ENCODE measurements at regions not wholly inside any gene's neighbourhood (a gene's known extent, or its start where the extent isn't known, plus 50 kb on each side); places are given as distances from the start of the nearest gene placed in this dataset.
A peak's percentile ranks its signal among the peaks of the same experiment; 100 is the strongest.

DNA sequence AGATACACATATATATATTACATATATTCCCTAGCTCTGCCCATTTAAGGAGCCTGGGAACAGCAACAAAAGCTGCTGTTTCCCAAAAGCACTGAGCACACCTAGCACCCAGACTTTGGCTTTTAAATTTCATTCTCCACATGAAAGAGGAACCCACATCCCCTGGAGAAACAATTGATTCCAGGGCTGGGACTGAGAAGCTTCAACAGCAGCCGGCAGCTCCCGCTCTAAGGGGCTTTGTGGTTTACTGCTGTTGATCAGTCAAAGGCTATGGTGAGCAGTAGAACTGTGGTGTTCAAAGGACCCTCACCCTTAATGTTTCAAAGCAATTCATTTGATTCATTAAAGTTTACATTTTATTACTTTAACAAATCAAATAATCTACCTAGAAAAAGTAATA is 83.3 kb upstream of the SLC66A3 start:
- H3K4me3 ChIP-seq (ENCODE audit: low read depth, poor library complexity, severe bottlenecking): no peak overlapping the region
- no peak for DNase-seq (ENCODE audit: low spot score in 2 of 2)
- TF ChIP-seq, protein P1, sequence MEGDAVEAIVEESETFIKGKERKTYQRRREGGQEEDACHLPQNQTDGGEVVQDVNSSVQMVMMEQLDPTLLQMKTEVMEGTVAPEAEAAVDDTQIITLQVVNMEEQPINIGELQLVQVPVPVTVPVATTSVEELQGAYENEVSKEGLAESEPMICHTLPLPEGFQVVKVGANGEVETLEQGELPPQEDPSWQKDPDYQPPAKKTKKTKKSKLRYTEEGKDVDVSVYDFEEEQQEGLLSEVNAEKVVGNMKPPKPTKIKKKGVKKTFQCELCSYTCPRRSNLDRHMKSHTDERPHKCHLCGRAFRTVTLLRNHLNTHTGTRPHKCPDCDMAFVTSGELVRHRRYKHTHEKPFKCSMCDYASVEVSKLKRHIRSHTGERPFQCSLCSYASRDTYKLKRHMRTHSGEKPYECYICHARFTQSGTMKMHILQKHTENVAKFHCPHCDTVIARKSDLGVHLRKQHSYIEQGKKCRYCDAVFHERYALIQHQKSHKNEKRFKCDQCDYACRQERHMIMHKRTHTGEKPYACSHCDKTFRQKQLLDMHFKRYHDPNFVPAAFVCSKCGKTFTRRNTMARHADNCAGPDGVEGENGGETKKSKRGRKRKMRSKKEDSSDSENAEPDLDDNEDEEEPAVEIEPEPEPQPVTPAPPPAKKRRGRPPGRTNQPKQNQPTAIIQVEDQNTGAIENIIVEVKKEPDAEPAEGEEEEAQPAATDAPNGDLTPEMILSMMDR (IDR thresholded peaks at IDR 0.05): no peak
- TF ChIP-seq POLR2A (IDR thresholded peaks at IDR 0.05): no peak
- intact Hi-C loops (cut with DNase I; ENCODE audit: low total_unique reads): no loop called here
- WGBS, 2 donors: 88 to 91% methylated on average over 2 of the region's 2 CpGs

DNA sequence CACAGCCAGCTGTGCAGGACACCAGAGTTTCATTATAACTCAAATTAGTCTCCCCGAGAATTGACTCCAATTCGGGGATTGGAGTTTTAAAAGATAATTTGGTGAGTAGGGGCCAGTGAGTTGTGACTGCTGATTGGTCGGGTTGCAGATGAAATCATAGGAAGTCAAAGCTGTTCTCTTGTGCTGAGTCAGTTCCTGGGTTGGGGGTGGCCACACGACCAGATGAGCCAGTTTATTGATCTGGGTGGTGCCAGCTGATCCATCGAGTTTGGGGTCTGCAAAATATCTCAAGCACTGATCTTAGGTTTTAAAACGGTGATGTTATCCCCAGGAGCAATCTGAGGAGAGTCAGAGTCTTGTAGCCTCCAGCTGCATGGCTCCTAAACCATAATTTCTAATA is 82.7 kb upstream of the SLC66A3 start:
- no peak overlapping the region for H3K4me3 ChIP-seq (ENCODE audit: low read depth, poor library complexity, severe bottlenecking)
- 55 to 73% methylated on average over 6 of the region's 6 CpGs for WGBS, 2 donors
- TF ChIP-seq POLR2A (IDR thresholded peaks at IDR 0.05): no peak
- TF ChIP-seq, protein P1 (IDR thresholded peaks at IDR 0.05): no peak
- intact Hi-C loops (cut with DNase I; ENCODE audit: low total_unique reads): no loop called here
- peak in 1 of 2 donors; percentile 20 for DNase-seq (ENCODE audit: low spot score in 2 of 2)

DNA sequence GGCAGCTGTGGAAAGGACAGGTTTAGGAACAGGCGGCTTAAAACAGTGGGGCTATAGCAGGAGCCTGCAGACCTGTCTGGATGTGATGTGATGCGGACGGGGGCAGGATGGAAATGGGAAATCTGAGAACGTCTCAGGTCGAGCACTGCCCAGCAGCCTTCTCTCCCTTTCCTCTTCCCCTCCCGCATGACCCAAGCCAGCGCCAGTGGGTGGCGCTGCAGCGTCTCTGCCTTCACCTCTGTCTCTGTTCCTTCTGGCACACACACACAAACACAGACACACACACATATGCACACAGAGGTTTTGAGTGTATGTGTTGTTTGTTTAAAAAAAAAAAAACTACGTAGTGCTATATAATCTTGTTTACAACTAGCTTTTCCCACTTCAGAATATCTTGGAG is 82.0 kb upstream of the SLC66A3 start:
- DNase-seq (ENCODE audit: low spot score in 2 of 2): peak; percentile 8 to 37

DNA sequence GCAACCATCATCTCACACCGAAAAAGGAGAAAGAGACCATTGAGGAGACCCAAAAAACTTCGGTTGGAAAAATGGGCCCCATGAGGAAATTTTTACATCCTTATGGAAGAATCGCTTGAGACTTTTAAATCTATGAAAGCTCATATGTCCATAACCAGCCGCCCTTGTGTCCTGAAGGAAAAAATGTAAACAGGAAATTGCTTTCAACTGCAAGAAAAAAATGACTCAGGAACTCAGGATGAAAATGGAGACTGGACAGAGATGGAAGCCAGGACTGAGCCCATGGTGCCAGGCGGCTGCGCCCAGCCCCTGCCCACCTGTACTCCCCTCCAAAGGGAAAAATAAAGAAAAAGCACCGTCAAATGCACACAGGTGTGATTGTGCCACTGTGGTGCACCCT is 81.5 kb upstream of the SLC66A3 start:
- no peak for DNase-seq (ENCODE audit: low spot score in 2 of 2)
- TF ChIP-seq, protein P1 (IDR thresholded peaks at IDR 0.05): no peak
- no peak for TF ChIP-seq POLR2A (IDR thresholded peaks at IDR 0.05)
- intact Hi-C loops (cut with DNase I; ENCODE audit: low total_unique reads): no loop called here
- H3K4me3 ChIP-seq (ENCODE audit: low read depth, poor library complexity, severe bottlenecking): no peak overlapping the region
- WGBS, 2 donors: 63% methylated on average over 7 of the region's 7 CpGs

More for the DNA sequence above, 82.0 kb upstream of the SLC66A3 start:
- intact Hi-C loops (cut with DNase I; ENCODE audit: low total_unique reads): no loop called here
- 16 to 20% methylated on average over 10 of the region's 10 CpGs for WGBS, 2 donors
- H3K4me3 ChIP-seq (ENCODE audit: low read depth, poor library complexity, severe bottlenecking): no peak overlapping the region
- no peak for TF ChIP-seq POLR2A (IDR thresholded peaks at IDR 0.05)
- TF ChIP-seq, protein P1 (IDR thresholded peaks at IDR 0.05): no peak

DNA sequence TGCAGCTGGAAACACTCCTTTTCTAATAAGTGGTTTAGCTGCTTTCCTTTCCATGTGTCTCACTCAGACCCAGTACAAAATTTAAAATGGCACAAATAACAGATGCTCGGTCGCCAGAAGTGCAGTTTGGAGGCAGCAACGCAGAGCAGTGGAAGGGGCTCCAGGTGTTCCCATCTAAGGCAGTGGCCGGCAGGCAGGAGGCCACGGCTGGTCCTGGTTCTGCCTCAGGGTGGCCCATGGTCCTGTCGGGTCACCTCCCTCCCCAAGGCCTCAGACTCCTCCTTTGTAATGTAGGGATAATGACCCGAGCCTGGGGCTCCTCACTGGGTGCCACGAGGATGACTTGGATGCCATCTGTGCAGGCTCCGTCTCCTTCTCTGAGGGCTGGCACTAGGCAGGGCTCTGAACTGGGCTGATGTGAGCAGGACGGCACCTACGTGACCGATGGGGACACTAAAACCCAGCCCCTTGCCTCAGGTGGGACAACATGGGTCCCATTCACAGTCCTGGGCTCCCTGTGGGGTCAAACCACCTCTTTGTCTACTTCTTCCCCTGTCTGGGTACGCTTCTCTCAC is 80.9 kb upstream of the SLC66A3 start:
- 71 to 78% methylated on average over 10 to 13 of the region's 13 CpGs for WGBS, 2 donors
- DNase-seq (ENCODE audit: low spot score in 2 of 2): peak in 1 of 2 donors; percentile 61
- no peak overlapping the region for H3K4me3 ChIP-seq (ENCODE audit: low read depth, poor library complexity, severe bottlenecking)
- no peak for TF ChIP-seq POLR2A (IDR thresholded peaks at IDR 0.05)
- TF ChIP-seq, protein P1 (IDR thresholded peaks at IDR 0.05): no peak
- intact Hi-C loops (cut with DNase I; ENCODE audit: low total_unique reads): no loop called here

DNA sequence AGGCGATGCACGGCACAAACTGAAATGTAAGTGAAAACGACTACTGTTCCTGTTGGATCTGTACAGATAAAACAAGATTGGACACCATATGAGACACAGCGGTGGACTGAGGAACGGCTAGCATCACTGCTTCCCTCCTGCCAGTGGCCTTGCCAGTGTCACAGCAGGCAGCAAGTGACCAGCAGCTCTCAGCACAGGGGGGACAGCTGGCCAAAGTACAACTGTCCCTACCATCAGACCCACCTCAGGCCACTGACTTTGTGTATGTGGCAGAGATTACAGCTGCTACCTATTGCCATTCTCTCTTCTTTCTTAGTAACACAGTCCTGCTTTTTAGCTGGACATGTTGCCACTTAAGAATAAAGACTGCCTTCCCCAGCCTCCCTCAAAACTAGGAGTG is 80.0 kb upstream of the SLC66A3 start:
- no peak overlapping the region for H3K4me3 ChIP-seq (ENCODE audit: low read depth, poor library complexity, severe bottlenecking)
- DNase-seq (ENCODE audit: low spot score in 2 of 2): peak in 1 of 2 donors; percentile 76
- intact Hi-C loops (cut with DNase I; ENCODE audit: low total_unique reads): no loop called here
- TF ChIP-seq POLR2A (IDR thresholded peaks at IDR 0.05): no peak
- TF ChIP-seq, protein P1 (IDR thresholded peaks at IDR 0.05): no peak
- 91% methylated on average over 5 of the region's 5 CpGs for WGBS, 2 donors
